DND-41 (cell line): ENCODE measurements at regions not wholly inside any gene's neighbourhood (a gene's known extent, or its start where the extent isn't known, plus 50 kb on each side); places are given as distances from the start of the nearest gene placed in this dataset.

Source experiments
- EZH2 ChIP-seq: IDR thresholded peaks from 3 replicates; pipeline ENCODE4 v1.6.1; 2012; ENCODE audit warnings: borderline replicate concordance, low read depth, mild to moderate bottlenecking, moderate library complexity, low read length, inconsistent platforms; ENCODE audit not compliant: severe bottlenecking
- TF ChIP-seq, protein P1 (sequence below): IDR thresholded peaks from 2 replicates; pipeline ENCODE4 v1.5.1; 2012; ENCODE audit warnings: borderline replicate concordance, low read length, moderate library complexity, mild to moderate bottlenecking; ENCODE audit not compliant: poor library complexity, severe bottlenecking; ENCODE audit errors: extremely low read depth

DNA sequence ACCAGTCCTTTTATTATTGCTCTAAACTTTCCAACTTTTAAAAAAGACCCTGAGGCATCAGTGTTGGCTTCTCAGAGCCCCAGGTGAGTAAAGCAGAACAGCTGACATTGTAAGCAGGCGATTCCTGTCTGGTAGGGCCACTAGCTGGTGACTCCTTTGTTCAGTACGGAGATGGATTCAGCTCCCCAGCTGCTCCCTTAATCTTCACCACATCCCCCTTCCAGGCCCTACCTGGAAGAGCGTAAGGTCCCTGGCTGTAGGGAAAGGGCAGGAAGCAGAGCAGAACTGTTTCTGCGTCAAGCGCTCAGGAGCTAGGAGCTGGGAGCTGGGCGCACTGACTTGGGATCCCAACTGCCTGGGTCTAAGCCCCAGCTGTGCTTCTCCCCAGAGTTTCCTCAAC lies 203.7 kb upstream of the TAS2R1 start:
- TF ChIP-seq, protein P1, sequence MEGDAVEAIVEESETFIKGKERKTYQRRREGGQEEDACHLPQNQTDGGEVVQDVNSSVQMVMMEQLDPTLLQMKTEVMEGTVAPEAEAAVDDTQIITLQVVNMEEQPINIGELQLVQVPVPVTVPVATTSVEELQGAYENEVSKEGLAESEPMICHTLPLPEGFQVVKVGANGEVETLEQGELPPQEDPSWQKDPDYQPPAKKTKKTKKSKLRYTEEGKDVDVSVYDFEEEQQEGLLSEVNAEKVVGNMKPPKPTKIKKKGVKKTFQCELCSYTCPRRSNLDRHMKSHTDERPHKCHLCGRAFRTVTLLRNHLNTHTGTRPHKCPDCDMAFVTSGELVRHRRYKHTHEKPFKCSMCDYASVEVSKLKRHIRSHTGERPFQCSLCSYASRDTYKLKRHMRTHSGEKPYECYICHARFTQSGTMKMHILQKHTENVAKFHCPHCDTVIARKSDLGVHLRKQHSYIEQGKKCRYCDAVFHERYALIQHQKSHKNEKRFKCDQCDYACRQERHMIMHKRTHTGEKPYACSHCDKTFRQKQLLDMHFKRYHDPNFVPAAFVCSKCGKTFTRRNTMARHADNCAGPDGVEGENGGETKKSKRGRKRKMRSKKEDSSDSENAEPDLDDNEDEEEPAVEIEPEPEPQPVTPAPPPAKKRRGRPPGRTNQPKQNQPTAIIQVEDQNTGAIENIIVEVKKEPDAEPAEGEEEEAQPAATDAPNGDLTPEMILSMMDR, result no peak
- no peak for TF ChIP-seq EZH2
